Calu3 (cell line): ENCODE measurements at regions not wholly inside any gene's neighbourhood (a gene's known extent, or its start where the extent isn't known, plus 50 kb on each side); places are given as distances from the start of the nearest gene placed in this dataset.

ENCODE experiments used
- BruUV-seq: library from RNA; stranded (reverse); fragments of 400-500 nt; replicated peaks from 2 replicates; lab custom pipeline; 2021; lab: Mats Ljungman, UMichigan
- CTCF ChIA-PET: fragments of 300-600 bp; sonication (Branson Sonifier 250); formaldehyde crosslinking; loops from one replicate; lab custom pipeline; 2022; ENCODE audit warnings: antibody characterized with exemption; lab: Charles Lee
- DNase-seq: peaks from one replicate; pipeline ENCODE4 v3.0.0; 2022
- H3K27ac Mint-ChIP-seq: one replicate; pipeline ENCODE4 v1.8.0; 2022; ENCODE audit warnings: mixed read lengths; ENCODE audit not compliant: unreplicated experiment
- H3K27me3 Mint-ChIP-seq: one replicate; pipeline ENCODE4 v1.8.0; 2022; ENCODE audit warnings: mixed read lengths; ENCODE audit not compliant: unreplicated experiment
- H3K36me3 Mint-ChIP-seq: one replicate; pipeline ENCODE4 v1.8.0; 2022; ENCODE audit warnings: mild to moderate bottlenecking, moderate library complexity, mixed read lengths; ENCODE audit not compliant: insufficient read depth, unreplicated experiment
- H3K4me1 Mint-ChIP-seq: one replicate; pipeline ENCODE4 v1.8.0; 2022; ENCODE audit warnings: mild to moderate bottlenecking, low read depth, mixed read lengths; ENCODE audit not compliant: unreplicated experiment
- H3K4me3 Mint-ChIP-seq: one replicate; pipeline ENCODE4 v1.8.0; 2022; ENCODE audit warnings: mild to moderate bottlenecking, low read depth, moderate library complexity, mixed read lengths; ENCODE audit not compliant: unreplicated experiment
- H3K9me3 Mint-ChIP-seq: one replicate; pipeline ENCODE4 v1.8.0; 2022; ENCODE audit warnings: low read depth, mixed read lengths; ENCODE audit not compliant: unreplicated experiment
- CTCF ChIP-seq: fragments of 200-600 bp; IDR thresholded peaks from one replicate; pipeline ENCODE4 v1.8.0; 2022; ENCODE audit warnings: antibody characterized with exemption; ENCODE audit not compliant: unreplicated experiment
- intact Hi-C: fragments of 100-400 bp; cut with micrococcal nuclease; formaldehyde crosslinking; loops from one replicate; pipeline ENCODE4 v1.10.0; 2022; ENCODE audit not compliant: unreplicated experiment

- H3K4me1 Mint-ChIP-seq: no peaks in the 10 kb centered on the region
- H3K36me3 Mint-ChIP-seq: no peaks in the 10 kb centered on the region
- no peak overlapping the region for H3K4me3 Mint-ChIP-seq
- no peaks in the 10 kb centered on the region for H3K9me3 Mint-ChIP-seq
- CTCF ChIA-PET: interaction anchor here (0.6 to 0.7 kb wide), 2 partner anchors 12 to 508 kb away, joined by 3 to 6 read pairs; no protein-coding TSS in a partner anchor
- intact Hi-C loops: no loop called here
- TF ChIP-seq CTCF: no peak
- H3K27ac Mint-ChIP-seq: no peak overlapping the region
- no peaks in the 10 kb centered on the region for H3K27me3 Mint-ChIP-seq
- BruUV-seq: no TSS peak
- DNase-seq: no peak
These were observed 103.5 kb upstream of the RASSF8 start for GRCh38 chr12:25854991-25855390.

GRCh38 chr12:25855716-25856115 is 102.8 kb upstream of the RASSF8 start:
- Mint-ChIP-seq H3K36me3 (no peaks in the 10 kb centered on the region), H3K9me3 (no peaks in the 10 kb centered on the region), H3K4me1 (no peaks in the 10 kb centered on the region), H3K27me3 (no peaks in the 10 kb centered on the region), H3K4me3 (no peak overlapping the region), H3K27ac (no peak overlapping the region)
- DNase-seq: no peak
- intact Hi-C loops: no loop called here
- CTCF ChIA-PET: interaction anchor here (0.6 kb wide), 1 partner anchor 12 kb away, joined by 3 read pairs; no protein-coding TSS in a partner anchor
- BruUV-seq: no TSS peak
- no peak for TF ChIP-seq CTCF

DNA sequence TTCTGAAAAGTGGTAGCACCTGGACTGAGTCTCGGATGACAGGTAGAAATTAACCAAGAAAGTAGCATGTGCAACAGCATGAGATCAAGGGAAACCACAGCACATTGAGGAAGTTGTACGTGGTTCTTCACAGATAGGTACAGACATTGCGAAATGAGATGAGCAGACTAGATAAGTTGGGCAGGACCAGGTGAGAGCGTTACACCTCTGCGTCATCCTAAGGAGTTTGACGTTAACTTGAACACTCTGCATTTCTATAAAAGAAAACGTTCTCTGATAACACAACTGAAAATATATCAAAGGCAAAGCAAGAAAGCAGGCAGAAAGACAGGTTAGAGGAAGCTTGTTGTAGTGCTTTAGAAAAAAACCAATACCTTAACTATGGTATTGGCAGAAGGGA is 98.5 kb upstream of the RASSF8 start:
- BruUV-seq: no TSS peak
- CTCF ChIA-PET: no interaction called here
- Mint-ChIP-seq H3K4me3 (no peak overlapping the region), H3K27ac (no peak overlapping the region), H3K36me3 (no peaks in the 10 kb centered on the region), H3K27me3 (no peaks in the 10 kb centered on the region), H3K9me3 (no peaks in the 10 kb centered on the region), H3K4me1 (no peaks in the 10 kb centered on the region)
- no peak for TF ChIP-seq CTCF
- intact Hi-C loops: no loop called here
- DNase-seq: no peak

DNA sequence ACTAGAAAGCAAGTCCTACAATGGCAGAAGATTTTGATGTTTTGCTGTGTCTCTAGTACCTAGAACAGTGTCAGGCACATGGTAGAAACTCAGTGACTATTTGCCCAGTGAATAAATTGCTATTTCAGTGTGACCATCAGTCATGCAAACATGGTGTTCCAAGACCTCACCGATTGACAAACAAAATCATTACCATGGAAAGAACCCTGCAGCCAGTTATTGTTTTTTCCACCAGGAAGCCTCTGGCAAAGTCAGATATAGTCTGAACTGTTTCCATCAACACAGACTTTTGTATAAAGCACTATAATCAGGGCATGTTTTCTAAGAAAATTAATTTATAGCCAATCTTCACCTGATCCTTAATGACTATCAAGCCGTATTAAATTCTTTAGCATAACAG is 97.3 kb upstream of the RASSF8 start:
- no peak overlapping the region for H3K4me3 Mint-ChIP-seq
- H3K27me3 Mint-ChIP-seq: no peaks in the 10 kb centered on the region
- H3K9me3 Mint-ChIP-seq: no peaks in the 10 kb centered on the region
- intact Hi-C loops: no loop called here
- no peaks in the 10 kb centered on the region for H3K36me3 Mint-ChIP-seq
- CTCF ChIA-PET: no interaction called here
- H3K27ac Mint-ChIP-seq: no peak overlapping the region
- no peak for DNase-seq
- no peak for TF ChIP-seq CTCF
- H3K4me1 Mint-ChIP-seq: no peaks in the 10 kb centered on the region
- BruUV-seq: no TSS peak
